Psoas muscle (tissue), 7 donors: ENCODE measurements at regions not wholly inside any gene's neighbourhood (a gene's known extent, or its start where the extent isn't known, plus 50 kb on each side); places are given as distances from the start of the nearest gene placed in this dataset.
A peak's percentile ranks its signal among the peaks of the same experiment; 100 is the strongest.

Source experiments
- ATAC-seq, 4 donors: fragments of 200-7000 bp; cut with Tn5 transposase; one replicate each; pipeline ENCODE4 v1.9.1; 2020; ENCODE audit warnings: moderate library complexity in 3 of 4, mild to moderate bottlenecking in 2 of 4
- DNase-seq, 2 donors: peaks; one replicate each; pipeline ENCODE4 v3.0.0-alpha.2; 2020
- H3K27ac ChIP-seq: fragments of 200-600 bp; one replicate; pipeline ENCODE4 v1.8.0; 2022
- H3K27me3 ChIP-seq, 3 donors: fragments of 200-600 bp in 1 of 3; one replicate each; pipeline versions ENCODE4 v1.6.1 to v1.8.0; 2013 to 2022; ENCODE audit warnings: low read length in 2 of 3, mild to moderate bottlenecking in 2 of 3, moderate library complexity in 1 of 3; ENCODE audit not compliant: insufficient read depth in 3 of 3
- H3K36me3 ChIP-seq, 2 donors: fragments of 200-600 bp in 1 of 2; one replicate each; pipeline versions ENCODE4 v1.6.1 to v1.8.0; 2013 to 2022; ENCODE audit warnings: low read depth in 1 of 2, mild to moderate bottlenecking in 1 of 2, moderate library complexity in 1 of 2; ENCODE audit not compliant: insufficient read depth in 1 of 2
- H3K4me1 ChIP-seq: fragments of 200-600 bp; one replicate; pipeline ENCODE4 v1.8.0; 2022
- H3K4me3 ChIP-seq: fragments of 200-600 bp; one replicate; pipeline ENCODE4 v1.8.0; 2022; ENCODE audit warnings: mild to moderate bottlenecking
- H3K9me3 ChIP-seq: fragments of 200-600 bp; one replicate; pipeline ENCODE4 v1.8.0; 2022
- WGBS, 3 donors: extraction: QIAGEN DNeasy Blood & Tissue Kit; methylation state at CpG; one replicate each; pipeline versions ENCODE4 v1.1.6 to v1.1.7; 2013; 5-methylcytosine and 5-hydroxymethylcytosine counted together
- intact Hi-C, 2 donors: fragments of 100-400 bp; cut with DNase I; formaldehyde crosslinking; loops; one replicate each; pipeline versions ENCODE4 v1.11.0 to v1.14.2; 2022
- TF ChIP-seq, protein P1 (sequence below): fragments of 200-600 bp; IDR thresholded peaks from one replicate; pipeline ENCODE4 v1.8.0; 2022; ENCODE audit warnings: antibody characterized with exemption
- donor health status: healthy with polysubstance abuse.
- donor health status: DM: no; HTN: no; CAD: no; lungs with moderate emphysema.
- donor health status: Bipolar disorder and iron deficiency.
- donor health status: healthy.
- donor health status: DM: yes; HTN: yes; CAD: no.
- donor health status: DM: no; HTN: no; CAD: no.
- donor health status: DM: yes; HTN: yes; CAD: no.

DNA sequence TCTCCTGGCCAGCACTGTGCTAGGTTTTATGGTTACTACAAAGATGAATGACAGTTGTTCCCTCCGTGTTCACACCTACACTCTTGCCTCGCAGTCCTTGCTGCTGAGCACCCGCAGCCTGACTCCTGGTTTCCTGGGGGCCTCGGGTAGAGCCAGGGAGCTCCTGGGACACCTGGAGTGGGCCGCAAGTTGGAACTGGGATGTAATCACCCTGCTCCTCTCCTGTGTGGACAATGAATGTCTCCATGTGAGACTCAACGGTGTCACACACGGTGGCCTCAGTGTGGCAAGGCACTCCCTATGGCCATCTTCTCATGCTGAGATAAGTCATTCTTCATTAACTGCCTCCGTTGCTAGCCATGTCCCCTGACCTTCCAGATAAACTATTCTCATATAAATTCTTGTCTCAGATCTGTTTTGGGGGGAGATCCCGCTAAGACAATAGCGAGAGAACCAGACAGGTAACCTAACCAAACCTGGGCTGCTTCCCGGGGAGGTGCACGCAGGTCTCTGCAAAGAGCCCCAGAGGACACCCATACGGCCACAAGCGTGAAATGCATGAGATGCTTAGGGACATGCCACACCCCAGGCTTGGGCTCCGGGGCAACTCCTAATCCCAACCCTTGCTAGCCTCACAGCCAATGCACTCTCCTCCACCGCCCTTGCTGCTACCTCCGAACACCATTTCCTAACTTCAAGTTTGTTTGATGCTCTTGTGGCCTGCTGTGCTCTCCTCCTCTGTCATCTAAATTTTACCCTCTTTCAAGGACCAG lies 87.2 kb upstream of the IRS2 start:
- 87 to 90% (median 90%) methylated on average over 17 of the region's 17 CpGs for WGBS, 3 donors
- Histone ChIP-seq H3K27ac (no peak overlapping the region), H3K27me3 (no peaks in the 10 kb centered on the region), H3K4me3 (no peak overlapping the region), H3K9me3 (no peaks in the 10 kb centered on the region), H3K36me3 (no peaks in the 10 kb centered on the region), H3K4me1 (peaks cover 4% of the 10 kb centered on the region)
- DNase-seq = no peak
- TF ChIP-seq, protein P1, sequence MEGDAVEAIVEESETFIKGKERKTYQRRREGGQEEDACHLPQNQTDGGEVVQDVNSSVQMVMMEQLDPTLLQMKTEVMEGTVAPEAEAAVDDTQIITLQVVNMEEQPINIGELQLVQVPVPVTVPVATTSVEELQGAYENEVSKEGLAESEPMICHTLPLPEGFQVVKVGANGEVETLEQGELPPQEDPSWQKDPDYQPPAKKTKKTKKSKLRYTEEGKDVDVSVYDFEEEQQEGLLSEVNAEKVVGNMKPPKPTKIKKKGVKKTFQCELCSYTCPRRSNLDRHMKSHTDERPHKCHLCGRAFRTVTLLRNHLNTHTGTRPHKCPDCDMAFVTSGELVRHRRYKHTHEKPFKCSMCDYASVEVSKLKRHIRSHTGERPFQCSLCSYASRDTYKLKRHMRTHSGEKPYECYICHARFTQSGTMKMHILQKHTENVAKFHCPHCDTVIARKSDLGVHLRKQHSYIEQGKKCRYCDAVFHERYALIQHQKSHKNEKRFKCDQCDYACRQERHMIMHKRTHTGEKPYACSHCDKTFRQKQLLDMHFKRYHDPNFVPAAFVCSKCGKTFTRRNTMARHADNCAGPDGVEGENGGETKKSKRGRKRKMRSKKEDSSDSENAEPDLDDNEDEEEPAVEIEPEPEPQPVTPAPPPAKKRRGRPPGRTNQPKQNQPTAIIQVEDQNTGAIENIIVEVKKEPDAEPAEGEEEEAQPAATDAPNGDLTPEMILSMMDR = no peak
- intact Hi-C loops = no loop called here
- no peak for ATAC-seq

DNA sequence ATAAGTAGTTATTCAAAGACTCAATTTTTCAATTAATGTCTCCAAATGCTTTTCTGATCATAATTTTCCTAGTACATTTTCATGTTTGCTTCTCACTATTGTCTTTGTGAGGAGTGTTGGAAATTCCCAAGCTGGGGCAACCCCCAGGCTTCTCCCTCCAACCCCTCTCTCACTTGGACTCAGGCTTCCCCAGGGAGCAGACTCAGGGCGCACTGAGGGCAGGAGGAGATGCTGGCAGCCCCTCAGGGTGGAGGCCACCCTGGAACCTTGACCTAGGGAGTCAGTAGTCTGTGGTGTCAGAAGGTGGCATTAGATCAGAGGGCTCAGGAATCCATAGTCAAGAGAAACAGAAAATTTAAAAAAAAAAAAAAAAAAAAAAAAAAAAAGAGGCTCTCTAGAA lies 86.5 kb upstream of the IRS2 start:
- intact Hi-C loops = no loop called here
- Histone ChIP-seq H3K9me3 (no peaks in the 10 kb centered on the region), H3K27me3 (no peaks in the 10 kb centered on the region), H3K4me1 (peaks cover 5% of the 10 kb centered on the region), H3K27ac (no peak overlapping the region), H3K4me3 (no peak overlapping the region), H3K36me3 (no peaks in the 10 kb centered on the region)
- no peak for ATAC-seq
- WGBS, 3 donors = 91 to 95% (median 94%) methylated on average over 1 of the region's 1 CpG
- DNase-seq = no peak
- TF ChIP-seq, protein P1 = no peak

DNA sequence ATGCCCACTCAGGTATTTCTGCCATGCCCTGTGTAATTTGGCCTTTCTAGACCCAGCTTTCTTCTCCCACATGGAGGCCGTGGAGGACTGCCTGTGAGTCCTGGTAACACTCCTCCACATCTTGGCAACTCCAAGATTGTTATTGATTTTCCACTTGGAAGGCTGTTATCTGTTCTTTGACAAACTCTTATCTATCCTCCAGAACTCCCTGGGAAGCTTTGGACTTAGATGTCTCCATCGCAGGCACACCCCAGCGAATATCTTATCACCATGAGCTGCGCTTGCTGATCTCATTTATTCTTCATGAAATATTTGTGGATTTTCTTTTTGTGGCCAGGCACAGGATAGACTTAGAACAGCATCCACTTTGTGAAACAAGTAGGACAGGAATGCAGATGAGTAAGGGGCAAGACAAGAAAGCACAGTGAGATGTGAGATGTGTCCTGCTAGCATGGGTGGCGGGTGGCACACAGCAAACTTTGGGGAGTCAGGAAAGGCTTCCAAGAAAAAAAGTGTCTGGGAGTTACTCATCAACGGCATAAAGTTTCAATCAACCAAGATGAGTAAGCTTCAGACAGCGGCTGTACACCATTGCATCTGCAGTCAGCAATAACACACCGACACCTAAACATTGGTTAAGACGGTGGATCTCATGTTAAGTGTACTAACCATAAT lies 84.5 kb upstream of the IRS2 start:
- intact Hi-C loops = no loop called here
- TF ChIP-seq, protein P1 = no peak
- no peaks in the 10 kb centered on the region for H3K36me3 ChIP-seq
- no peak overlapping the region for H3K4me3 ChIP-seq
- no peaks in the 10 kb centered on the region for H3K27me3 ChIP-seq
- 94 to 95% (median 94%) methylated on average over 9 of the region's 9 CpGs for WGBS, 3 donors
- DNase-seq (no peak), ATAC-seq (no peak)
- peaks cover 5% of the 10 kb centered on the region for H3K4me1 ChIP-seq
- no peak overlapping the region for H3K27ac ChIP-seq
- no peaks in the 10 kb centered on the region for H3K9me3 ChIP-seq

DNA sequence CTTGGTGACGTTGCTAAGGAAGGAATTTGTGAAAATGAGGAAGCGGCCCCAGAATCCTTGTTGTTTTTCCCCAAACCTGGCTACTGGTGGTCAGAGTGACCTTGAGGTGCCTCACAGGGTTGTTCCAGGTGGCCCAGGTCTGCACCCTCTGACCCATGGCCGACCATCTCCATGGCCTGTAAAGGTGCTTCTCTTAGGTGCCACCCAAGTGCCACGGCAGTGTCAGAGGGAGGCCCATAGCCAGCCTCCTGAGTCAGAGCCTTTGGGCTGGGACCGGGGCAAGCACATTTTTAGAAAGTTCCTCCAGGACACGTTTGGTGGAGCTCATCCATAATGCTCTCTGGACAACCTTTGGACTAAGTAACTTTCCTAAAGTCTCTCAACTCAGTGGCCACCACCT lies 83.9 kb upstream of the IRS2 start:
- intact Hi-C loops = no loop called here
- TF ChIP-seq, protein P1 = no peak
- no peaks in the 10 kb centered on the region for H3K27me3 ChIP-seq
- ATAC-seq = no peak
- WGBS, 3 donors = 84 to 90% (median 88%) methylated on average over 6 of the region's 6 CpGs
- H3K9me3 ChIP-seq = no peaks in the 10 kb centered on the region
- H3K4me1 ChIP-seq = peaks cover 5% of the 10 kb centered on the region
- DNase-seq = no peak
- no peaks in the 10 kb centered on the region for H3K36me3 ChIP-seq
- H3K27ac ChIP-seq = no peak overlapping the region
- H3K4me3 ChIP-seq = peak overlapping the region; percentile 56
